ENCODE measurements at regions not wholly inside any gene's neighbourhood (a gene's known extent, or its start where the extent isn't known, plus 50 kb on each side); places are given as distances from the start of the nearest gene placed in this dataset.

DNA sequence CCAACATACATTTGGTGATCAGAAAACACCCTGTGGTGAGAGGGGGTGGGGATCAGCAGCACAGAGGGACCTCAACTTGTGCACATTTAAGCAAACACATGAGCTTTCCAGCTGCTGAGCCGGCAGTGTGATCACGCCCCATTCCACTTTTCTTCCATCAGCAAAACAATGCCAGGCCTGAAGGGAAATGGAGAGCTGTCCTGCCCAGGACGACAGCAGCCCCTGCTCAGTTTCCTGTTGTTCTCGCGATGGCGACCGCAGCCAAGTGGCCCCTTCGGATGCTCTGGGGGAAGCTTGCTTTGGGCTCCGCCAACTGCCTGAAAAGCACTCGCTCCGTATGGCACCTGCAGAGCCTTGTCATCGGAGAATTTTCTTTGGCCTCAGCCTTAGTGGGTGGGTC, 272.3 kb downstream of the FOXL1 start:
- no peak for TF ChIP-seq POLR2AphosphoS5 (IDR thresholded peaks at IDR 0.05; ENCODE audit: insufficient read depth in 1 of 2, low read depth in 1 of 2)
- TF ChIP-seq, protein P1, sequence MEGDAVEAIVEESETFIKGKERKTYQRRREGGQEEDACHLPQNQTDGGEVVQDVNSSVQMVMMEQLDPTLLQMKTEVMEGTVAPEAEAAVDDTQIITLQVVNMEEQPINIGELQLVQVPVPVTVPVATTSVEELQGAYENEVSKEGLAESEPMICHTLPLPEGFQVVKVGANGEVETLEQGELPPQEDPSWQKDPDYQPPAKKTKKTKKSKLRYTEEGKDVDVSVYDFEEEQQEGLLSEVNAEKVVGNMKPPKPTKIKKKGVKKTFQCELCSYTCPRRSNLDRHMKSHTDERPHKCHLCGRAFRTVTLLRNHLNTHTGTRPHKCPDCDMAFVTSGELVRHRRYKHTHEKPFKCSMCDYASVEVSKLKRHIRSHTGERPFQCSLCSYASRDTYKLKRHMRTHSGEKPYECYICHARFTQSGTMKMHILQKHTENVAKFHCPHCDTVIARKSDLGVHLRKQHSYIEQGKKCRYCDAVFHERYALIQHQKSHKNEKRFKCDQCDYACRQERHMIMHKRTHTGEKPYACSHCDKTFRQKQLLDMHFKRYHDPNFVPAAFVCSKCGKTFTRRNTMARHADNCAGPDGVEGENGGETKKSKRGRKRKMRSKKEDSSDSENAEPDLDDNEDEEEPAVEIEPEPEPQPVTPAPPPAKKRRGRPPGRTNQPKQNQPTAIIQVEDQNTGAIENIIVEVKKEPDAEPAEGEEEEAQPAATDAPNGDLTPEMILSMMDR (IDR thresholded peaks at IDR 0.05), result no peak

Data from vagina (tissue), 2 donors.